Inflammatory macrophage treated with lipopolysaccharide for 4 hours (primary cell): ENCODE measurements at regions not wholly inside any gene's neighbourhood (a gene's known extent, or its start where the extent isn't known, plus 50 kb on each side); places are given as distances from the start of the nearest gene placed in this dataset.
"Not testable (repeated sequence)": the region's sequence is repeated elsewhere in the genome, so short reads cannot be mapped to it uniquely, and the experiment has no call there.

Experiments used
- DNase-seq: peaks from one replicate; pipeline ENCODE4 v3.0.0-alpha.2; 2020

- no peak for DNase-seq
Measured at GRCh38 chr2:78154586-78154985, 632.4 kb upstream of the LRRTM4 start.

- DNase-seq = no peak
Measured at GRCh38 chr2:78162202-78162601, 640.0 kb upstream of the LRRTM4 start.

- DNase-seq = not testable (repeated sequence)
Measured at GRCh38 chr2:78172157-78172556, 650.0 kb upstream of the LRRTM4 start.

- DNase-seq = no peak
Measured at GRCh38 chr2:78175645-78176044, 653.5 kb upstream of the LRRTM4 start.

GRCh38 chr2:78201064-78201575, 678.9 kb upstream of the LRRTM4 start:
- no peak for DNase-seq

GRCh38 chr2:78202366-78202765, 680.2 kb upstream of the LRRTM4 start:
- DNase-seq = no peak

GRCh38 chr2:78202986-78203670, 681.0 kb upstream of the LRRTM4 start:
- DNase-seq = no peak

GRCh38 chr2:78218066-78218465, 695.9 kb upstream of the LRRTM4 start:
- DNase-seq = no peak

GRCh38 chr2:78237704-78238103, 715.5 kb upstream of the LRRTM4 start:
- no peak for DNase-seq

GRCh38 chr2:78245394-78246135, 723.4 kb upstream of the LRRTM4 start:
- DNase-seq = no peak

GRCh38 chr2:78251708-78252107, 729.5 kb upstream of the LRRTM4 start:
- DNase-seq = no peak

- DNase-seq = no peak
Measured at GRCh38 chr2:78260861-78261260, 738.7 kb upstream of the LRRTM4 start.

- DNase-seq = no peak
Measured at GRCh38 chr2:78261454-78261853, 739.3 kb upstream of the LRRTM4 start.

GRCh38 chr2:78262089-78262488, 739.9 kb upstream of the LRRTM4 start:
- not testable (repeated sequence) for DNase-seq

GRCh38 chr2:78262713-78263375, 740.7 kb upstream of the LRRTM4 start:
- no peak for DNase-seq

GRCh38 chr2:78263571-78263970, 741.4 kb upstream of the LRRTM4 start:
- no peak for DNase-seq

GRCh38 chr2:78264130-78264529, 742.0 kb upstream of the LRRTM4 start:
- DNase-seq = no peak

- DNase-seq = no peak
Measured at GRCh38 chr2:78281164-78281563, 744.3 kb upstream of the REG3G start.

GRCh38 chr2:78290581-78291214, 734.8 kb upstream of the REG3G start:
- DNase-seq = no peak

- no peak for DNase-seq
Measured at GRCh38 chr2:78293768-78294167, 731.7 kb upstream of the REG3G start.

- no peak for DNase-seq
Measured at GRCh38 chr2:78301166-78301789, 724.2 kb upstream of the REG3G start.

GRCh38 chr2:78304678-78305077, 720.8 kb upstream of the REG3G start:
- DNase-seq = no peak

- no peak for DNase-seq
Measured at GRCh38 chr2:78309460-78309859, 716.0 kb upstream of the REG3G start.
